ENCODE measurements at regions not wholly inside any gene's neighbourhood (a gene's known extent, or its start where the extent isn't known, plus 50 kb on each side); places are given as distances from the start of the nearest gene placed in this dataset.

DNA sequence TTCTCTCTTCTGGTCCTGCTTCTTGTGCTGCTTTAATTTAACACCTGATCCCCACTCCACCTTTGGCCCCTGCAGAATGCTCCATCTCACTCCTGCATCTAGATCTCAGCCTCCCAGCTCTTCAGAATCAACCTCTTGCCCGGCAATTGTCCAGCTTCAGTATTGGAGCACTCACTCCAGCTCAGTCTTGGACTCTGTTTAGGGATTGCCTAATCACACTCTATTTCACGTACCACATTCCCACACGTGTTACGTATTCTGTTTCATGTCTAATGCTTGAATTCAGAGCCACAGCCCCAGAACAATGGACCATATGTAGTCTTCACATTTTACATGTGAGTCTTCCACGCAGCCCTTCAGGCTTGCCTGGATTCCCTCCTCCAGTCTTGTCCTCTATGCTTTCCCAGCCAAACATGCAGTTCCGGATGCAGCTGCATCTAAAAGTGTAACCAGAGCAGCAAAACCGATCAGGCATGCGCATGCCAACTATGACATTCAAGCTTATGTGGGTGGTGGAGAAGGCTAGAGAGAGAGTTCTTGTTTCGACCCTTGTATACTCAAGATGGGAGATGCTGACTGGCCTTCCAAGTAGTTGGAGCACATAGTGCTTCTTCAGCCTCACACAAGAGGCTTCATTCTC is 105.2 kb upstream of the FAM9A start:
- H4K20me1 ChIP-seq (ENCODE audit: control insufficient read depth, extremely low read depth, insufficient read depth, low read length) = no peaks in the 10 kb centered on the region
- no peak overlapping the region for H3K4me2 ChIP-seq (ENCODE audit: extremely low read depth, insufficient read depth, low read length)
- no peak overlapping the region for H3K9ac ChIP-seq (ENCODE audit: insufficient read depth, low read length)
- no peak overlapping the region for H2AFZ ChIP-seq (ENCODE audit: low read length)
- peak in 1 of 2 donors; percentile 21 for DNase-seq (ENCODE audit: low read depth in 2 of 2)
- no peaks in the 10 kb centered on the region for H3K9me3 ChIP-seq (ENCODE audit: control insufficient read depth, insufficient read depth, low read depth, low read length)
- TF ChIP-seq, protein P1, sequence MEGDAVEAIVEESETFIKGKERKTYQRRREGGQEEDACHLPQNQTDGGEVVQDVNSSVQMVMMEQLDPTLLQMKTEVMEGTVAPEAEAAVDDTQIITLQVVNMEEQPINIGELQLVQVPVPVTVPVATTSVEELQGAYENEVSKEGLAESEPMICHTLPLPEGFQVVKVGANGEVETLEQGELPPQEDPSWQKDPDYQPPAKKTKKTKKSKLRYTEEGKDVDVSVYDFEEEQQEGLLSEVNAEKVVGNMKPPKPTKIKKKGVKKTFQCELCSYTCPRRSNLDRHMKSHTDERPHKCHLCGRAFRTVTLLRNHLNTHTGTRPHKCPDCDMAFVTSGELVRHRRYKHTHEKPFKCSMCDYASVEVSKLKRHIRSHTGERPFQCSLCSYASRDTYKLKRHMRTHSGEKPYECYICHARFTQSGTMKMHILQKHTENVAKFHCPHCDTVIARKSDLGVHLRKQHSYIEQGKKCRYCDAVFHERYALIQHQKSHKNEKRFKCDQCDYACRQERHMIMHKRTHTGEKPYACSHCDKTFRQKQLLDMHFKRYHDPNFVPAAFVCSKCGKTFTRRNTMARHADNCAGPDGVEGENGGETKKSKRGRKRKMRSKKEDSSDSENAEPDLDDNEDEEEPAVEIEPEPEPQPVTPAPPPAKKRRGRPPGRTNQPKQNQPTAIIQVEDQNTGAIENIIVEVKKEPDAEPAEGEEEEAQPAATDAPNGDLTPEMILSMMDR (conservative IDR thresholded peaks at IDR 0.05 in 1 of 2, IDR thresholded peaks at IDR 0.05 in 1 of 2; ENCODE audit: low read depth in 1 of 2, low read length in 2 of 2) = no peak
- no peak for TF ChIP-seq EZH2 (IDR thresholded peaks at IDR 0.05; ENCODE audit: low read length, missing control alignments)
- H3K27me3 ChIP-seq (ENCODE audit: control insufficient read depth, insufficient read depth, low read length) = peaks cover 3% of the 10 kb centered on the region
- H3K79me2 ChIP-seq (ENCODE audit: control insufficient read depth, insufficient read depth, low read length) = no peaks in the 10 kb centered on the region
- no peaks in the 10 kb centered on the region for H3K36me3 ChIP-seq (ENCODE audit: control insufficient read depth, insufficient read depth, low read length)
- H3K4me3 ChIP-seq (replicated peaks in 1 of 4; ENCODE audit: control extremely low read depth in 1 of 4, insufficient read depth in 1 of 4, low read depth in 3 of 4, low read length in 4 of 4) = no peak overlapping the region
- H3K27ac ChIP-seq (ENCODE audit: insufficient read depth, low read length) = no peak overlapping the region
- H3K4me1 ChIP-seq (ENCODE audit: control insufficient read depth, extremely low read depth, insufficient read depth, low read length) = no peaks in the 10 kb centered on the region

DNA sequence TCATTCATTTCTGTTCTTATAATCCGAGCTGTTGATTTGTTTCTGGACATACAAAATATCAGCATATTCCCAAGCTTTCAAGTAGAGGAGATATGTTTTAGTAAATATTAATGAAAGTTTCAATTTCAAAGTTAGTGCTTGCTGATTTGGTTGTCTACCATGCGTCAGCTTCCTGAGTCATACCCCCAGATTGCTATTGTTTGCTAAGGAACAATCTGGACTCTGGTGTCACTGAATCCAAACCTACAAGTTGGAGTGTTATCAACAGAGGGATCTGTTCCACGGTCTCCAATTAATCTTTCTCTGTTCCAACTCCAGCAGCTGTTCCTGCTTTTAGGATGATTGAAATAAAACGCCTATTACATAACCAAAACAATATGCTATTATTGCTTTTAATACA is 96.1 kb upstream of the FAM9A start:
- H2AFZ ChIP-seq (ENCODE audit: low read length) = no peak overlapping the region
- no peaks in the 10 kb centered on the region for H3K4me1 ChIP-seq (ENCODE audit: control insufficient read depth, extremely low read depth, insufficient read depth, low read length)
- TF ChIP-seq, protein P1 (conservative IDR thresholded peaks at IDR 0.05 in 1 of 2, IDR thresholded peaks at IDR 0.05 in 1 of 2; ENCODE audit: low read depth in 1 of 2, low read length in 2 of 2) = no peak
- no peak for TF ChIP-seq EZH2 (IDR thresholded peaks at IDR 0.05; ENCODE audit: low read length, missing control alignments)
- H3K79me2 ChIP-seq (ENCODE audit: control insufficient read depth, insufficient read depth, low read length) = no peaks in the 10 kb centered on the region
- no peak overlapping the region for H3K9ac ChIP-seq (ENCODE audit: insufficient read depth, low read length)
- no peaks in the 10 kb centered on the region for H4K20me1 ChIP-seq (ENCODE audit: control insufficient read depth, extremely low read depth, insufficient read depth, low read length)
- DNase-seq (ENCODE audit: low read depth in 2 of 2) = peak; percentile 42 to 47
- no peaks in the 10 kb centered on the region for H3K27me3 ChIP-seq (ENCODE audit: control insufficient read depth, insufficient read depth, low read length)
- no peak overlapping the region for H3K4me2 ChIP-seq (ENCODE audit: extremely low read depth, insufficient read depth, low read length)
- H3K36me3 ChIP-seq (ENCODE audit: control insufficient read depth, insufficient read depth, low read length) = no peaks in the 10 kb centered on the region
- no peak overlapping the region for H3K27ac ChIP-seq (ENCODE audit: insufficient read depth, low read length)
- no peak overlapping the region for H3K4me3 ChIP-seq (replicated peaks in 1 of 4; ENCODE audit: control extremely low read depth in 1 of 4, insufficient read depth in 1 of 4, low read depth in 3 of 4, low read length in 4 of 4)
- no peaks in the 10 kb centered on the region for H3K9me3 ChIP-seq (ENCODE audit: control insufficient read depth, insufficient read depth, low read depth, low read length)

GRCh38 chrX:8890794-8891193 is 89.6 kb upstream of the FAM9A start:
- Histone ChIP-seq H3K4me3 (replicated peaks in 1 of 4; ENCODE audit: control extremely low read depth in 1 of 4, insufficient read depth in 1 of 4, low read depth in 3 of 4, low read length in 4 of 4) (no peak overlapping the region), H3K27me3 (ENCODE audit: control insufficient read depth, insufficient read depth, low read length) (no peaks in the 10 kb centered on the region), H3K36me3 (ENCODE audit: control insufficient read depth, insufficient read depth, low read length) (no peaks in the 10 kb centered on the region), H4K20me1 (ENCODE audit: control insufficient read depth, extremely low read depth, insufficient read depth, low read length) (no peaks in the 10 kb centered on the region), H3K4me2 (ENCODE audit: extremely low read depth, insufficient read depth, low read length) (no peak overlapping the region), H3K27ac (ENCODE audit: insufficient read depth, low read length) (no peak overlapping the region), H3K9me3 (ENCODE audit: control insufficient read depth, insufficient read depth, low read depth, low read length) (no peaks in the 10 kb centered on the region), H2AFZ (ENCODE audit: low read length) (no peak overlapping the region), H3K9ac (ENCODE audit: insufficient read depth, low read length) (no peak overlapping the region), H3K79me2 (ENCODE audit: control insufficient read depth, insufficient read depth, low read length) (no peaks in the 10 kb centered on the region), H3K4me1 (ENCODE audit: control insufficient read depth, extremely low read depth, insufficient read depth, low read length) (no peaks in the 10 kb centered on the region)
- TF ChIP-seq EZH2 (IDR thresholded peaks at IDR 0.05; ENCODE audit: low read length, missing control alignments) = no peak
- TF ChIP-seq, protein P1 (conservative IDR thresholded peaks at IDR 0.05 in 1 of 2, IDR thresholded peaks at IDR 0.05 in 1 of 2; ENCODE audit: low read depth in 1 of 2, low read length in 2 of 2) = no peak
- DNase-seq (ENCODE audit: low read depth in 2 of 2) = no peak

Measured in fibroblast of lung (primary cell).